ENCODE measurements at regions not wholly inside any gene's neighbourhood (a gene's known extent, or its start where the extent isn't known, plus 50 kb on each side); places are given as distances from the start of the nearest gene placed in this dataset.

- no peak for TF ChIP-seq CTCF (IDR thresholded peaks at IDR 0.05; ENCODE audit: unreplicated experiment)
- Mint-ChIP-seq H3K4me1 (ENCODE audit: insufficient read depth, unreplicated experiment) (no peaks in the 10 kb centered on the region), H3K4me3 (ENCODE audit: unreplicated experiment) (no peak overlapping the region), H3K36me3 (ENCODE audit: insufficient read depth, unreplicated experiment) (no peaks in the 10 kb centered on the region), H3K9me3 (ENCODE audit: unreplicated experiment) (no peaks in the 10 kb centered on the region), H3K27me3 (ENCODE audit: insufficient read depth, unreplicated experiment) (no peaks in the 10 kb centered on the region), H3K27ac (ENCODE audit: low read depth, unreplicated experiment) (no peak overlapping the region)
- intact Hi-C loops (cut with micrococcal nuclease) = no loop called here
- ChIA-PET POLR2A (interaction anchor here (0.9 kb wide), 1 partner anchor 14 kb away, joined by 3 read pairs; no protein-coding TSS in a partner anchor), CTCF (no interaction called here)
- BruUV-seq (replicated peaks) = no TSS peak
- DNase-seq (ENCODE audit: unreplicated experiment) = no peak
These were observed 985.3 kb upstream of the FLRT2 start for GRCh38 chr14:84544486-84545131.

GRCh38 chr14:84546236-84546635 is 983.7 kb upstream of the FLRT2 start:
- intact Hi-C loops (cut with micrococcal nuclease) = no loop called here
- Mint-ChIP-seq H3K4me3 (ENCODE audit: unreplicated experiment) (no peak overlapping the region), H3K36me3 (ENCODE audit: insufficient read depth, unreplicated experiment) (no peaks in the 10 kb centered on the region), H3K9me3 (ENCODE audit: unreplicated experiment) (no peaks in the 10 kb centered on the region), H3K27ac (ENCODE audit: low read depth, unreplicated experiment) (no peak overlapping the region), H3K27me3 (ENCODE audit: insufficient read depth, unreplicated experiment) (no peaks in the 10 kb centered on the region), H3K4me1 (ENCODE audit: insufficient read depth, unreplicated experiment) (no peaks in the 10 kb centered on the region)
- no TSS peak for BruUV-seq (replicated peaks)
- TF ChIP-seq CTCF (IDR thresholded peaks at IDR 0.05; ENCODE audit: unreplicated experiment) = no peak
- no peak for DNase-seq (ENCODE audit: unreplicated experiment)
- CTCF ChIA-PET = interaction anchor here (0.7 kb wide), 1 partner anchor 235 kb away, joined by 4 read pairs; no protein-coding TSS in a partner anchor
- POLR2A ChIA-PET = no interaction called here

- ChIA-PET CTCF (interaction anchor here (1.1 kb wide), 1 partner anchor 47 kb away, joined by 4 read pairs; no protein-coding TSS in a partner anchor), POLR2A (no interaction called here)
- Mint-ChIP-seq H3K27me3 (ENCODE audit: insufficient read depth, unreplicated experiment) (no peaks in the 10 kb centered on the region), H3K4me3 (ENCODE audit: unreplicated experiment) (no peak overlapping the region), H3K4me1 (ENCODE audit: insufficient read depth, unreplicated experiment) (no peaks in the 10 kb centered on the region), H3K27ac (ENCODE audit: low read depth, unreplicated experiment) (no peak overlapping the region), H3K36me3 (ENCODE audit: insufficient read depth, unreplicated experiment) (no peaks in the 10 kb centered on the region), H3K9me3 (ENCODE audit: unreplicated experiment) (no peaks in the 10 kb centered on the region)
- no peak for TF ChIP-seq CTCF (IDR thresholded peaks at IDR 0.05; ENCODE audit: unreplicated experiment)
- no TSS peak for BruUV-seq (replicated peaks)
- no peak for DNase-seq (ENCODE audit: unreplicated experiment)
- intact Hi-C loops (cut with micrococcal nuclease) = no loop called here
These were observed 975.8 kb upstream of the FLRT2 start for GRCh38 chr14:84554136-84554535.

- POLR2A ChIA-PET = no interaction called here
- Mint-ChIP-seq H3K27me3 (ENCODE audit: insufficient read depth, unreplicated experiment) (no peaks in the 10 kb centered on the region), H3K27ac (ENCODE audit: low read depth, unreplicated experiment) (no peak overlapping the region), H3K9me3 (ENCODE audit: unreplicated experiment) (no peaks in the 10 kb centered on the region), H3K36me3 (ENCODE audit: insufficient read depth, unreplicated experiment) (no peaks in the 10 kb centered on the region), H3K4me1 (ENCODE audit: insufficient read depth, unreplicated experiment) (no peaks in the 10 kb centered on the region), H3K4me3 (ENCODE audit: unreplicated experiment) (no peak overlapping the region)
- no peak for TF ChIP-seq CTCF (IDR thresholded peaks at IDR 0.05; ENCODE audit: unreplicated experiment)
- no TSS peak for BruUV-seq (replicated peaks)
- intact Hi-C loops (cut with micrococcal nuclease) = no loop called here
- CTCF ChIA-PET = no interaction called here
- no peak for DNase-seq (ENCODE audit: unreplicated experiment)
These were observed 974.5 kb upstream of the FLRT2 start for GRCh38 chr14:84555493-84555892.
